ENCODE measurements at regions not wholly inside any gene's neighbourhood (a gene's known extent, or its start where the extent isn't known, plus 50 kb on each side); places are given as distances from the start of the nearest gene placed in this dataset.
A peak's percentile ranks its signal among the peaks of the same experiment; 100 is the strongest.

- no peak for DNase-seq (ENCODE audit: low read depth)
Measured at GRCh38 chr13:85742355-85742754, 56.9 kb downstream of the SLITRK6 start.

GRCh38 chr13:85741017-85741416 is 58.2 kb downstream of the SLITRK6 start:
- DNase-seq (ENCODE audit: low read depth), result no peak

GRCh38 chr13:85738696-85739320 is 60.4 kb downstream of the SLITRK6 start:
- DNase-seq (ENCODE audit: low read depth), result no peak

- DNase-seq (ENCODE audit: low read depth), result no peak
Measured at GRCh38 chr13:85737952-85738351, 61.3 kb downstream of the SLITRK6 start.

- no peak for DNase-seq (ENCODE audit: low read depth)
Measured at GRCh38 chr13:85729296-85729695, 69.9 kb downstream of the SLITRK6 start.

GRCh38 chr13:85728811-85729210 is 70.4 kb downstream of the SLITRK6 start:
- no peak for DNase-seq (ENCODE audit: low read depth)

- no peak for DNase-seq (ENCODE audit: low read depth)
Measured at GRCh38 chr13:85725433-85725832, 73.8 kb downstream of the SLITRK6 start.

- DNase-seq (ENCODE audit: low read depth), result no peak
Measured at GRCh38 chr13:85724546-85725432, 74.4 kb downstream of the SLITRK6 start.

GRCh38 chr13:85719749-85720148 is 79.5 kb downstream of the SLITRK6 start:
- no peak for DNase-seq (ENCODE audit: low read depth)

GRCh38 chr13:85717921-85718320 is 81.3 kb downstream of the SLITRK6 start:
- no peak for DNase-seq (ENCODE audit: low read depth)

GRCh38 chr13:85710545-85710944 is 88.7 kb downstream of the SLITRK6 start:
- no peak for DNase-seq (ENCODE audit: low read depth)

GRCh38 chr13:85709721-85710120 is 89.5 kb downstream of the SLITRK6 start:
- no peak for DNase-seq (ENCODE audit: low read depth)

GRCh38 chr13:85709072-85709471 is 90.1 kb downstream of the SLITRK6 start:
- no peak for DNase-seq (ENCODE audit: low read depth)

- no peak for DNase-seq (ENCODE audit: low read depth)
Measured at GRCh38 chr13:85700906-85701305, 98.3 kb downstream of the SLITRK6 start.

GRCh38 chr13:85698256-85698655 is 101.0 kb downstream of the SLITRK6 start:
- no peak for DNase-seq (ENCODE audit: low read depth)

- no peak for DNase-seq (ENCODE audit: low read depth)
Measured at GRCh38 chr13:85694992-85695391, 104.2 kb downstream of the SLITRK6 start.

GRCh38 chr13:85693889-85694511 is 105.2 kb downstream of the SLITRK6 start:
- peak; percentile 80 for DNase-seq (ENCODE audit: low read depth)

GRCh38 chr13:85690368-85690767 is 108.9 kb downstream of the SLITRK6 start:
- DNase-seq (ENCODE audit: low read depth), result no peak

- DNase-seq (ENCODE audit: low read depth), result no peak
Measured at GRCh38 chr13:85685436-85685835, 113.8 kb downstream of the SLITRK6 start.

GRCh38 chr13:85675151-85675907 is 123.9 kb downstream of the SLITRK6 start:
- peak; percentile 68 for DNase-seq (ENCODE audit: low read depth)

- DNase-seq (ENCODE audit: low read depth), result peak; percentile 74
Measured at GRCh38 chr13:85671336-85671735, 127.9 kb downstream of the SLITRK6 start.

GRCh38 chr13:85666356-85666755 is 132.9 kb downstream of the SLITRK6 start:
- no peak for DNase-seq (ENCODE audit: low read depth)

All from CMK (cell line).